Left hindlimb (tissue), 1 donor: ENCODE measurements at regions not wholly inside any gene's neighbourhood (a gene's known extent, or its start where the extent isn't known, plus 50 kb on each side); places are given as distances from the start of the nearest gene placed in this dataset.

Experiments
- DNase-seq: peaks from one replicate; pipeline ENCODE4 v3.0.0-alpha.2; 2018

GRCh38 chr12:94706250-94706661 lies 55.9 kb upstream of the TMCC3 start:
- DNase-seq = no peak

- DNase-seq = no peak
Measured at GRCh38 chr12:94705676-94706075, 55.3 kb upstream of the TMCC3 start.

GRCh38 chr12:94704452-94705306 lies 54.3 kb upstream of the TMCC3 start:
- no peak for DNase-seq

GRCh38 chr12:94702696-94703095 lies 52.3 kb upstream of the TMCC3 start:
- no peak for DNase-seq

GRCh38 chr12:94701711-94702110 lies 51.4 kb upstream of the TMCC3 start:
- no peak for DNase-seq

- no peak for DNase-seq
Measured at GRCh38 chr12:94700662-94701061, 50.3 kb upstream of the TMCC3 start.
